ENCODE measurements at regions not wholly inside any gene's neighbourhood (a gene's known extent, or its start where the extent isn't known, plus 50 kb on each side); places are given as distances from the start of the nearest gene placed in this dataset.

- intact Hi-C loops (cut with DNase I), result no loop called here
- peaks cover 0 to 3% (median 0%) of the 10 kb centered on the region in 4 donors for H3K4me1 ChIP-seq
- no peak for TF ChIP-seq CTCF (IDR thresholded peaks at IDR 0.05)
- TF ChIP-seq POLR2AphosphoS5 (IDR thresholded peaks at IDR 0.05), result no peak
- no peak overlapping the region for H3K4me3 ChIP-seq
- no peak for DNase-seq
- no peaks in the 10 kb centered on the region for H3K9me3 ChIP-seq
- WGBS, 2 donors, result 27 to 71% methylated on average over 4 of the region's 4 CpGs
- H3K27ac ChIP-seq, result no peak overlapping the region
- H3K36me3 ChIP-seq, result no peaks in the 10 kb centered on the region
- no peaks in the 10 kb centered on the region for H3K27me3 ChIP-seq
Observed at GRCh38 chr5:124824637-124825158, 78.3 kb upstream of the ZNF608 start.

- H3K4me1 ChIP-seq, result peaks cover 0 to 3% (median 0%) of the 10 kb centered on the region in 4 donors
- H3K4me3 ChIP-seq, result no peak overlapping the region
- no peak for TF ChIP-seq EP300 (IDR thresholded peaks at IDR 0.05)
- no peak for TF ChIP-seq CTCF (IDR thresholded peaks at IDR 0.05)
- no peak for TF ChIP-seq POLR2AphosphoS5 (IDR thresholded peaks at IDR 0.05)
- TF ChIP-seq POLR2A (IDR thresholded peaks at IDR 0.05), result no peak
- no peak overlapping the region for H3K27ac ChIP-seq
- WGBS, 2 donors, result 79 to 84% methylated on average over 5 of the region's 5 CpGs
- no peaks in the 10 kb centered on the region for H3K36me3 ChIP-seq
- DNase-seq, result no peak
- H3K9me3 ChIP-seq, result no peaks in the 10 kb centered on the region
- H3K27me3 ChIP-seq, result no peaks in the 10 kb centered on the region
- intact Hi-C loops (cut with DNase I), result no loop called here
Observed at GRCh38 chr5:124825250-124825982, 79.0 kb upstream of the ZNF608 start.

DNA sequence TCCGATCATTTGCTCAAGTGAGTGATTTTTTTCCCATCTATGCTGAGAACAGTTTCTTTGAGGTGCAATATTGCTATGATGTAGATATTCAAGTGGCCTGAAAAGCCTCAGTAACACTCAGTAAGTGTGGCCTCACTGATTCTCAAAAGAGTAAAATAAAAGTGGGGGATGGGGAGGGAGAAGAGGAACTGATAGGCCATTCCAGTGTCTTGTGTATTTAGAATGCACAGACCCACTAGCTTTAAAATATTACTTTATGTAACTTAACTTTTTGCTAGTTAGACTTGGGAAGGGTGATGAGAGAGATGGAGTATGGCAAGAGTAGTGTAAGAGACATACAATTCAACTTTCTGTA lies 79.5 kb upstream of the ZNF608 start:
- Histone ChIP-seq H3K36me3 (no peaks in the 10 kb centered on the region), H3K27ac (no peak overlapping the region), H3K9me3 (no peaks in the 10 kb centered on the region), H3K4me3 (no peak overlapping the region), H3K27me3 (no peaks in the 10 kb centered on the region), H3K4me1 (peaks cover 0 to 3% (median 0%) of the 10 kb centered on the region in 4 donors)
- intact Hi-C loops (cut with DNase I), result no loop called here
- no peak for DNase-seq
- WGBS, 2 donors, result 80 to 96% methylated on average over 1 of the region's 1 CpG
- TF ChIP-seq CTCF (IDR thresholded peaks at IDR 0.05) (no peak), POLR2A (IDR thresholded peaks at IDR 0.05) (no peak), EP300 (IDR thresholded peaks at IDR 0.05) (no peak), POLR2AphosphoS5 (IDR thresholded peaks at IDR 0.05) (no peak)

- intact Hi-C loops (cut with DNase I), result no loop called here
- Histone ChIP-seq H3K27ac (no peak overlapping the region), H3K27me3 (no peaks in the 10 kb centered on the region), H3K4me3 (no peak overlapping the region), H3K36me3 (no peaks in the 10 kb centered on the region), H3K9me3 (no peaks in the 10 kb centered on the region), H3K4me1 (no peaks in the 10 kb centered on the region)
- WGBS, 2 donors, result 90 to 94% methylated on average over 2 of the region's 2 CpGs
- TF ChIP-seq POLR2A (IDR thresholded peaks at IDR 0.05), result no peak
- no peak for TF ChIP-seq CTCF (IDR thresholded peaks at IDR 0.05)
- no peak for TF ChIP-seq POLR2AphosphoS5 (IDR thresholded peaks at IDR 0.05)
- no peak for TF ChIP-seq EP300 (IDR thresholded peaks at IDR 0.05)
- no peak for DNase-seq
Observed at GRCh38 chr5:124828731-124829234, 82.3 kb upstream of the ZNF608 start.

All from sigmoid colon (tissue), 6 donors.